Heart left ventricle (tissue), 16 donors: ENCODE measurements at regions not wholly inside any gene's neighbourhood (a gene's known extent, or its start where the extent isn't known, plus 50 kb on each side); places are given as distances from the start of the nearest gene placed in this dataset.

Source experiments
- ATAC-seq, 4 donors: fragments of 200-7000 bp; cut with Tn5 transposase; one replicate each; pipeline ENCODE4 v1.9.1; 2020 to 2022; ENCODE audit warnings: moderate library complexity in 4 of 4, mild to moderate bottlenecking in 3 of 4, moderate number of reproducible peaks in 1 of 4
- DNase-seq, 5 donors: peaks; one replicate each; pipeline ENCODE4 v3.0.0-alpha.2; 2020
- H3K27ac ChIP-seq, 12 donors: fragments of 200-600 bp; sonication (generic) in 4 of 12; one replicate each; pipeline versions ENCODE4 v1.5.0 to v1.8.0; 2016 to 2022; ENCODE audit warnings: mild to moderate bottlenecking in 2 of 12
- H3K27me3 ChIP-seq, 9 donors: fragments of 200-600 bp; sonication (generic) in 2 of 9; one replicate each; pipeline versions ENCODE4 v1.5.1 to v1.8.0; 2016 to 2022; ENCODE audit warnings: mild to moderate bottlenecking in 3 of 9
- H3K36me3 ChIP-seq, 9 donors: fragments of 200-600 bp; sonication (generic) in 2 of 9; one replicate each; pipeline versions ENCODE4 v1.5.0 to v1.8.0; 2018 to 2022; ENCODE audit warnings: mild to moderate bottlenecking in 2 of 9
- H3K4me1 ChIP-seq, 12 donors: fragments of 200-600 bp; sonication (generic) in 4 of 12; one replicate each; pipeline versions ENCODE4 v1.5.0 to v1.8.0; 2016 to 2022; ENCODE audit warnings: mild to moderate bottlenecking in 3 of 12
- H3K4me3 ChIP-seq, 12 donors: fragments of 200-600 bp; sonication (generic) in 4 of 12; one replicate each; pipeline versions ENCODE4 v1.5.0 to v1.8.0; 2017 to 2022; ENCODE audit warnings: mild to moderate bottlenecking in 9 of 12, moderate library complexity in 4 of 12
- H3K9me3 ChIP-seq, 12 donors: fragments of 200-600 bp; sonication (generic) in 4 of 12; one replicate each; pipeline versions ENCODE4 v1.5.0 to v1.8.0; 2016 to 2022; ENCODE audit warnings: mild to moderate bottlenecking in 1 of 12
- CTCF ChIP-seq, 12 donors: fragments of 200-600 bp; sonication (generic) in 4 of 12; IDR thresholded peaks; one replicate each; pipeline versions ENCODE4 v1.5.0 to v1.8.0; 2018 to 2022; ENCODE audit warnings: antibody characterized with exemption in 12 of 12, mild to moderate bottlenecking in 5 of 12
- POLR2A ChIP-seq, 2 donors: fragments of 450-650 bp; IDR thresholded peaks; one replicate each; pipeline ENCODE4 v1.6.1; 2017; ENCODE audit warnings: antibody characterized with exemption in 2 of 2, mild to moderate bottlenecking in 2 of 2, moderate library complexity in 2 of 2
- WGBS, 4 donors: extraction: QIAGEN DNeasy Blood & Tissue Kit in 2 of 4; methylation state at CpG; one replicate each; pipeline versions ENCODE4 v1.1.5 to v1.1.7; 2013 to 2018; 5-methylcytosine and 5-hydroxymethylcytosine counted together
- intact Hi-C, 10 donors: fragments of 100-400 bp; cut with DNase I; formaldehyde crosslinking; loops; one replicate each; pipeline versions ENCODE4 v1.11.1 to v1.14.2; 2022
- donor health status: ischemic (EF 13 %, LVEDD 7.1; RV severe dilation, severe dysfunction).
- donor health status: healthy with polysubstance abuse.
- donor health status: DM: no; HTN: yes; CAD: no.
- donor health status: DM: no; HTN: no; CAD: no.
- donor health status: ischemic (EF 25% LVEDD 6.9; RV normal size, moderate dysfunction).
- donor health status: ischemic (EF 25% LVEDD 5.7; RV mildly dilated, moderate dysfunction).
- donor health status: healthy.
- donor health status: DM: yes; HTN: yes; CAD: no.
- donor health status: ischemic (EF 35%, LVEDD 5.7; RV mildly dilated, moderate dysfunction).
- donor health status: nonischemic (EF 11% LVEDD 7.7; RV severe dilation, severe dysfunction).
- donor health status: DM: yes; HTN: yes; CAD: no.
- donor health status: PGD.
- donor health status: ischemic (EF 29% LVEDD 5.4; RV normal size, mild dysfunction).
- donor health status: nonischemic (EF 23%, LVEDD 6.1; RV moderate dilation, normal function).

DNA sequence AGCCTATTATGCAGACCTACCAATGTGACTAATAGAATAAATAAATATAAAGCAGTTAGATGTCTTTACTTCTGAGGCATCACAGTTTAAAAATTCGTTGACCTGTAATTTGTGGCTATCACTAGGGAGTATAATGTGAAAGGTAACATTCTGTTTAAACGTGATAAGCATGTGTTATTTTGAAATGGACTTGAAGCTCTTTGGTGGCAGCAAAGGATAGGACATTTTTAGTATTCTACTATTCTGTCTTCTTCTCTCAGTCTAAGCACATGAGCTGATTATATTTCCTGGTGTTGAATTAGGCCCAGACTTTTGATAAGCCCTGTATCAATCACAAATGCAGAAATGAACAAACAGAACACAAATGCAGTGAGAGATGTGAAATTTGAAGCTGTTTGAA is 974.0 kb upstream of the CDH10 start:
- no peaks in the 10 kb centered on the region for H3K27me3 ChIP-seq
- ATAC-seq (no peak), DNase-seq (no peak)
- no peak overlapping the region for H3K27ac ChIP-seq
- H3K4me3 ChIP-seq: no peak overlapping the region
- TF ChIP-seq CTCF (IDR thresholded peaks at IDR 0.05): no peak
- no peak for TF ChIP-seq POLR2A (IDR thresholded peaks at IDR 0.05)
- WGBS, 4 donors: 34 to 49% (median 45%) methylated on average over 2 of the region's 2 CpGs
- no peaks in the 10 kb centered on the region for H3K36me3 ChIP-seq
- H3K4me1 ChIP-seq: no peaks in the 10 kb centered on the region
- intact Hi-C loops: no loop called here
- peaks cover 0 to 13% (median 0%) of the 10 kb centered on the region in 12 donors for H3K9me3 ChIP-seq

GRCh38 chr5:25614466-25614865 is 969.7 kb upstream of the CDH10 start:
- TF ChIP-seq CTCF (IDR thresholded peaks at IDR 0.05) (no peak), POLR2A (IDR thresholded peaks at IDR 0.05) (no peak)
- no peak overlapping the region for H3K4me3 ChIP-seq
- DNase-seq (no peak), ATAC-seq (no peak)
- no peak overlapping the region for H3K27ac ChIP-seq
- no peaks in the 10 kb centered on the region for H3K4me1 ChIP-seq
- intact Hi-C loops: no loop called here
- H3K9me3 ChIP-seq: peaks cover 0 to 18% (median 4%) of the 10 kb centered on the region in 12 donors
- no peaks in the 10 kb centered on the region for H3K27me3 ChIP-seq
- 86 to 95% (median 92%) methylated on average over 12 to 22 of the region's 22 CpGs for WGBS, 4 donors
- no peaks in the 10 kb centered on the region for H3K36me3 ChIP-seq

- DNase-seq: no peak
- TF ChIP-seq CTCF (IDR thresholded peaks at IDR 0.05): no peak
- no peak for TF ChIP-seq POLR2A (IDR thresholded peaks at IDR 0.05)
- H3K4me3 ChIP-seq: no peak overlapping the region
- peaks cover 0 to 24% (median 0%) of the 10 kb centered on the region in 12 donors for H3K9me3 ChIP-seq
- no peaks in the 10 kb centered on the region for H3K4me1 ChIP-seq
- no peaks in the 10 kb centered on the region for H3K36me3 ChIP-seq
- intact Hi-C loops: no loop called here
- H3K27me3 ChIP-seq: no peaks in the 10 kb centered on the region
- H3K27ac ChIP-seq: no peak overlapping the region
- no peak for ATAC-seq
- 63 to 82% (median 79%) methylated on average over 1 of the region's 1 CpG for WGBS, 4 donors
Observed at GRCh38 chr5:25604681-25605080, 959.9 kb upstream of the CDH10 start.

DNA sequence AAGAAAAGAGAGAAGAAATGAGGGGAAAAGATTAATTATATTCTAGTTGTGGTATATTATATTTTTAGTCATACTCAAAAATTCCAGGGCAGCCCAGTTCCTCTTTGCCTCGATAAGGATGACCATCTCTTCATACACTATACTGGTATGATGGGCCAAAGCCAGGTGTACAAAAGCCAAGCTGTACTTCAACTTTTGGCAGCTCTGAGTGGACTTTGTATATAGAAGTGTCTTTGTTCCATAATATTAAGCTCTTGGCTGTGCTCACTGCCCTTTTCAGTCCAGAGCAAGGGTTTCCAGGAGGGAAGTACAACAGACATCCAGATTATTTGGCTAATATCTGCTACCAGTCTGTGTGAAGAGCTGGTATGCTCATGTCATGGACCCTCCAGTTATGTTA is 934.3 kb upstream of the CDH10 start:
- no peak overlapping the region for H3K27ac ChIP-seq
- no peaks in the 10 kb centered on the region for H3K4me1 ChIP-seq
- H3K4me3 ChIP-seq: no peak overlapping the region
- no peaks in the 10 kb centered on the region for H3K27me3 ChIP-seq
- intact Hi-C loops: no loop called here
- no peaks in the 10 kb centered on the region for H3K36me3 ChIP-seq
- WGBS, 4 donors: 55 to 65% (median 57%) methylated on average over 1 of the region's 1 CpG
- DNase-seq (no peak), ATAC-seq (no peak)
- TF ChIP-seq POLR2A (IDR thresholded peaks at IDR 0.05): no peak
- no peak for TF ChIP-seq CTCF (IDR thresholded peaks at IDR 0.05)
- H3K9me3 ChIP-seq: peaks cover 0 to 20% (median 0%) of the 10 kb centered on the region in 12 donors
